ENCODE measurements at regions not wholly inside any gene's neighbourhood (a gene's known extent, or its start where the extent isn't known, plus 50 kb on each side); places are given as distances from the start of the nearest gene placed in this dataset.

DNA sequence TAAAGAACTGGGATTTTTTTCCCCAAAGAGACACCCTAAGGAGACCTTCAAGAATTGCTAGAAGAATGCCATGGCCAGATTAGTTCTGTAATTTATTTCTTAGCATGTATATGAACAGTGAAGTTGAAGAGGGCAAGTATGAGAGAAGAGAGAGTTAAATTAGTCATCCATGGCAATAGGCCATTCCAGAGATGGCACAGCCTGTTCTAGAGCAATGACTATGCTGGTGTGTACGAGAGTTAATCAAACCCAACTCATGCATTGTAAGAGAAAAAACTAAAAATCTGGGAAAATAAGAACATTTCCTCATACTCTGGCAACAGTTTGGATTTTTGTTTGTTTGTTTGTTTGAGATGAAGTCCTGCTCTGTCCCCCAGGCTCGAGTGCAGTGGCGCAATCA is 112.1 kb upstream of the PIK3C3 start:
- in situ Hi-C loops (cut with HindIII; ENCODE audit: low sequenced_read_pairs) = no loop called here

DNA sequence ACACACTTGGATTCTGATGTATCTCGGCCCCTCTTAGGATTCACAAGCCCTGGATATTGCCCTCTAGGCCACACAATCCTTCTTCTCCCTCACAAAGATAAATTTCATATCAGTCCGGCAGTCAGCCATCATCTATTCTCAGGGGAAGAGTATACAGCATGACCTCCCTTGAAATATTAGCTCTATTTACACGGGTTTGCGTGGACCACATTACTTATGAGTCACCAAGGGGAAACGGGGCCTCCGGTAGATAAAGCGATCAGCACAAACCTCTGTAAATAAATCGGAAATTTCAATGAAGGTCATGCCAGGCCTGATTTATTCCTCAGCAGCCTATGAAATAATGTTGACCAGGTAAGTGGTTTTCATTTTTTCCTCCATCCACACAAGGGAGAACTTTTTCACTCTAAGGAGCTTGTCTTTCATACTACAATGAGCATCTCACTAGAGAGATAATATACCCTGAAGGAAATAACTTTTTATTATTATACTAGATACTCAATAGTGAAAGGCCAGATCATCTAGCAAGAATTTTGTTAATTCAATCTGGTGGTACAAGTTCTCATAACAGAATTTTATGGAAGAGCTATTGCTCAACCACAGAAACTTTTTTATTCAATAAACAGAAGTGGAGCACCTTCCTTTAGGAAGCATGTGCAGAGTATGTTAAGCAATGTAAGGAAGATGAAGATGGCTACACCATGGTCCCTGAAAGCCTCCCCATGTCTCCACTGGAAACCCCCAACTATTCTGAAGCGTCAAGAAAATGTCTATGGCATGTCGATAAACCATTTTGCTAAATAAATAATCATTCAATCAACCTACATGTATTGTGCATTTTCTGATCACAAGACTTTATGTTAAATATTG is 125.2 kb upstream of the PIK3C3 start:
- in situ Hi-C loops (cut with HindIII; ENCODE audit: low sequenced_read_pairs) = no loop called here

DNA sequence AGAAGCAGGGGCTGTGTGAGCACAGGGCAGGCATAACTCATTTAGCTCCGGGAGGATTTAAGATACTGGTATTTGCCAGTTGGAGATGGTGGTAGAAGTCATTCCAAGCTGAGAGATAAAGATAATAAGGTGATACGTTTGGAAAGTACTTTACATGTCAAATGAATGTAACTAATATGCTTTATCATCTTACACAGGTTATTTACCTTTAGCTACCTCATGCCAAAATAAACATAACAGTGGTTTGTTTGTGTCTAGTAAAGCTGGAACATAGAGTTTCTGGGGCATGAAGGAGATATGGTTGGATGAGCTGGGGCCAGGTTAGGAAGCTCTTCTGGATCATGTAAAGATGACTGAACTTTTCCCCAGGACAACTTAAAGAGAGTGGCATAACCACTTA is 126.9 kb upstream of the PIK3C3 start:
- in situ Hi-C loops (cut with HindIII; ENCODE audit: low sequenced_read_pairs) = no loop called here

DNA sequence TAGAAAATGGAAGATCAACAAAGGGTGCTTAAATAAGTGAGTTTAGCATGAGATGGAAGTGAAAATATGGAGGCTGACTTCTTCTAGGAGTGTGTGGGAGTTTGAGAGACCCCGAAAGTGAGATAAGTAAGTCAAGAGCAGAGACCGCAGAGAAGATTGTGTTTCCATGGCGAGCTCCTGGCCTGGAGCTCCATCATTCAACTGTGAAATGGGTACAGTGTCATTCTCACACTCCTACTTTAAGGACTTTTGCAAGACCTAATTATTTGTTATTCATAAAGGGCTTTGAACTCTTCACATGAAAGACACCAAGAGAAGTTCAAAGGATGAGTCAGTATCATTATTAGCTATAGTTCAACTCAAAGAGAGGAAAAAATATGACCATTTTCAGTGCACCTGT is 134.2 kb upstream of the PIK3C3 start:
- in situ Hi-C loops (cut with HindIII; ENCODE audit: low sequenced_read_pairs) = no loop called here

DNA sequence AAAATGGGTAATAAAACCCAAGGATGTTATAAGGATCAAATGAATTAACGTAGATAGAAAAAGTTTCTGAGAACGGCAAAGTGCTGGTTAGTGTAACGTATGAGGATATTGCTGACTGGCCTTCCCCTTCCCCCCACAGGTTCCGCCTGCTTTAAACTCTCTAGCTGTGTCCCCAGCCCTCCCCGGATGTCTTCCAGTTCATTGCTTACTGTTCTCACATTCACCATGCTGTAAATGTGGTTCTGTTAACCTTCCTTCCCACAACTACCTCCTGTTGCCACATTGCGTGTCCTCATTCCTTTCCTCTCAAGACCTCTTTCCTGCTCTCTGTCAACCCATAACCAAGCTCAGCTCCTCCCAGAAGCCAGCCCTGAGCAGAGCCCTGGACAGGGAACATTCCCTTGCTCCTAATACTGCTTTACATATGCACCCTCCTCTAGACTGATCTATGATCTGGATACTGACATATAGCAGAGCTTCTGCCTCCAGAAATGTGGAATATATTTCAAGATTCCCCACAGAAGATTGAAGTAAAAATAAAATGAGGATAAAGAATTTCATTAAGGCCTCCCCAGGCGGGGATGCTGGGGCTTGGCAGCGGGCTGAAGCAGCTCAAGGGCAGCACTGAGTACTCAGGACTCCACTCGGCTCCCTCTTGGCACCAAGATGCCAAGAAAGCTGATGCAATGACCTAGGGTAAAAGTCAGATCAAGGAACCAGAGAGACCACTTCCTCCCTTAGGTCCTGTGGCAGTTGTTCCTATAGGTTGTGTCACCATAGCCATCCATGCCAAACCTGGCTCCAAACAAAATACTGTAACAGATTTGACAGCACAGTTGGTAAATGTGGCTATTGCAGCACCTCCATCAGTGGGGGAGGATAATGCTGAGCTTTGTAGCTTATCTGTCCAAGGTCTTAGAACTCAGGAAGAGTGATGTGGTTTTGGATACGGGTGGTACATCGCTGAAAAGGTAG is 136.4 kb upstream of the PIK3C3 start:
- in situ Hi-C loops (cut with HindIII; ENCODE audit: low sequenced_read_pairs) = no loop called here

DNA sequence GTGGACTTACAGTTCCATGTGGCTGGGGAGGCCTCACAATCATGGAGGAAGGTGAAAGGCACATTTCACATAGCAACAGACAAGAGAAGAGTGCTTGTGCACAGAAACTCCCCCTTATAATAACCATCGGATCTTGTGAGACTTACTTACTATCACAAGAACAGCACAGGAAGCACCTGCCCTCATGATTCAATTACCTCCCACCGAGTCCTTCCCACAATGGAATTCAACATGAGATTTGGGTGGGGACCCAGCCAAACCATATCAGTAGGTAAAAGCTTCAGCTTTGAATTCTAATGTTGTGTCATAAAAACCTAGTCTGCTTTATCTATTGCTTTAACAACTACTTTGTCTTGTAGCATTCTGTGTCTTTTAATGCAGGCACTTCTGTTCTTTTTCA is 140.4 kb upstream of the PIK3C3 start:
- in situ Hi-C loops (cut with HindIII; ENCODE audit: low sequenced_read_pairs) = no loop called here

DNA sequence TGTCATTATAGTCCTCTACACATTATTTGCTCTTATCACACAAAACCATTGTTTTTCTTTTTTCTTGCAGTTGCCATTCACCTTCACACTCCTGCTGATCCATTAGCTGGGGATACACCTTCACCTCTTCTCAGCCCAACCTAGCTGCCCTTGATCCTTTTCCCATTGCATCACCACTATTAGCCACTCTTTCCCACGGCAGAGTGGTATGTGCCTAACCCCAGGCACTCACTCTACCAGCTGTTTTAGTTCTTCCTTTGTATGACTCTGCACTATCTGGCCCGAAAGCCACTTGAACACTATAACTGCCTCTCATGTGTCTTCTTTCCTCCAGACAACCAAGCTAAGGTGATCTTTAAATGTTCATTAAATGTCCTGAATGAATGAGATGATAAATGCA is 145.4 kb upstream of the PIK3C3 start:
- in situ Hi-C loops (cut with HindIII; ENCODE audit: low sequenced_read_pairs) = no loop called here

GRCh38 chr18:41805341-41805740 is 149.7 kb upstream of the PIK3C3 start:
- in situ Hi-C loops (cut with HindIII; ENCODE audit: low sequenced_read_pairs) = no loop called here

GRCh38 chr18:41798879-41799278 is 156.2 kb upstream of the PIK3C3 start:
- in situ Hi-C loops (cut with HindIII; ENCODE audit: low sequenced_read_pairs) = no loop called here

GRCh38 chr18:41790687-41791086 is 164.3 kb upstream of the PIK3C3 start:
- in situ Hi-C loops (cut with HindIII; ENCODE audit: low sequenced_read_pairs) = no loop called here

GRCh38 chr18:41789001-41789400 is 166.0 kb upstream of the PIK3C3 start:
- in situ Hi-C loops (cut with HindIII; ENCODE audit: low sequenced_read_pairs) = no loop called here

DNA sequence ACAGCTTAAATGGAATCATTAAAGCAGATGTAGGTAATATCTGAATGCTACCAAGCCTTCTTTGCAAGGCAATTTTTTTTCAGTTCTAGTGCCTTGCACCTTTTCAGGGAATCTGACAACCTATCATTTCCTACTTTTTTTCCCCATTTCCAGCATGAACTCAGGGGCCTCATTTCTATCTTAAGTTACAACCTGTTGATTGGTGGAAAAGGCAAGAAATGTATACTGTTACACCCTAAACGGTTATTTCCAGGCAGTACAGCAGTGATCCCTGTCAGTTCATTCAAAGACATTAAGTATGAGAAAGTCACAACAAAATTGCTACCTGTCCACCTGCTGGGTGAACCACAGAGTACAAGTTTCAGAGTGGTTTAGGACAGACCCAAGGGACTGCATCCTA is 171.2 kb upstream of the PIK3C3 start:
- in situ Hi-C loops (cut with HindIII; ENCODE audit: low sequenced_read_pairs) = no loop called here

DNA sequence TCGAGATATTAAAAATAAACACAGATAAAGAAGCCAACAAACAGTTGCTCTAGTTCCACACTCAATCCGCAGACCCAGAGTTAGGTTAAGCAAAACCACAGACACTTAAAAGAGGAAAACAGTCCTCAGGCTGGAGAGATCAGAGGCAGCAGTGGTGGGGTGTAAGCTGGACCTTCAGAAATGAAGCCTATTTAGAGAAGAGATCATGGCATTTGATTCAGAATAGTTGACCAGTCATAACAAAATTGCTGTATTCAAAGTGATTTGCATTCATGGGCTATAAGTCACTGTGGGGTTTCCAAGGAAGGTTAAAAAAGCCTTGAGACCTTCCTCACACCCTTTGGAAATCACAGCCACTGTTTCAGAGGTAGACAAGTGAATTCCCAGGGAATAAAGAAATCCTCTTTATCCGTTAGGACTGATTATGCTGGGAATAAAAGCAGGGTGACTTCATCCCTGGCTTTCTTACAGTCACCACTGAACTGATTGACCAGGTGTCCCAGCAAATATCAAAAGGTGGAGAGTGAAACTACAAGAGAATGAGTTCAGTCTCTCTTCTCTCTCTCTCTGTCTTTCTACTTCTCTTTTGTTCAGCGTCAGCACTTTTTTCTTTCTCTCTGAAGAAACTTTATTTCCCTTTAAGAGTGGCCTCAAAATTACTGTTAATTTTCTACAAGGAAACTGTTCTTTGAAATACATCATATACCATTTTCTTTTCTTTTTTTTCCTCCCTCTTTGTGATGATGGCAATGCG is 171.8 kb upstream of the PIK3C3 start:
- in situ Hi-C loops (cut with HindIII; ENCODE audit: low sequenced_read_pairs) = no loop called here

GRCh38 chr18:41771973-41772372 is 183.1 kb upstream of the PIK3C3 start:
- in situ Hi-C loops (cut with HindIII; ENCODE audit: low sequenced_read_pairs) = no loop called here

DNA sequence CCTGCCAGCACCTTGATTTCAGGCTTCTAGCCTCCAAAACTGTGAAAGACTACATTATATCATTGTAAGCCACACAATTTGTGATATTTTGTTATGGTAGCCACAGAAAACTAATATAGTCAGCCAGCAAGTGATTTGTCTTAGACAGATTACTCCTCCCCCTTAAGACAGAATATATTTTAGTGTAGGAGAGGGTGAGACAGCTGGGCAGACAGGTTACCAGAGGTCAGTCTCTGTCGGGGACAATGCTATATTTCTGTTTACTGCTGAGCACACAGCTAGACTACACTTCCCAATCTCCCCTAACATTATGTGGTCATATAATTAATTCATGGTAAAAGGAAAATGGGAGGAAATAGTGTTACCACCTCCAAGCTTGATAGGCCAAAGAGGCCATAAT is 185.8 kb upstream of the PIK3C3 start:
- in situ Hi-C loops (cut with HindIII; ENCODE audit: low sequenced_read_pairs) = no loop called here

DNA sequence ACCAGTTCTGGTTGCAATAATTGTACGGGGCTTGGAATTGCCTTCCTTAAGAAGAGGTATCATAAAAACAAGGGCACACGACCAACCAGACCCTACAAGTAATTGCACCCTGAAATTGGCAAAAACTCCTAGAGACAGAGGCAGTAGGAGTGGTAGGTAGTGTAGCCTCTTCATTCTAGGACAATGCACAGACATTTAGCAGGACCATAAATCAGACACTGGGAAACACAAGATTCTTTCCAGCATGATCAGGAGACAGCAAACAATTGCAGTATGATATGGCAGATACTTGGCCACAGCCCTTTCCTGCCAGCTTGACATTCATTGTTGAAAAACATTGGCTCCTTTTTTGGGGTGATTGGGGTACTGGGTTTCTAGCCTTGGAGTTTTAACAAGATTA is 186.6 kb upstream of the PIK3C3 start:
- in situ Hi-C loops (cut with HindIII; ENCODE audit: low sequenced_read_pairs) = no loop called here

DNA sequence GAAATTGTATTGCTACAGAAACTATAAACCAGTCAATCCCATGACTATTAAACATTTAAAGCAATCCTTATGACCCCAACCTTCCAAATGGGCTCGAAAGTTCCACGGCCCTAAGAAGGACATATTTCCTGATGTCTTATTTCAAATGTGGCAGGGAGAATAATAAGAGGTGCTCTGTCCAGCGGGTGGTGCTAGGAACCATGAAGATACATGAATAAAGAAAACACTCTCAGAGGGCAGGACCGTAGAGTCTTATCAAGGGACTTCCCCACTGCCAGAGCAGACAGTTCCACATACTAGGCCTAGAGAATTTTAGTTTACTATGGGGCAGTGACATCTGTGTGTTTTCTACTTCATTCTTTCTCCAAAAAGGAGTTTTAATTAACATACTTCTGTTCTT is 187.1 kb upstream of the PIK3C3 start:
- in situ Hi-C loops (cut with HindIII; ENCODE audit: low sequenced_read_pairs) = no loop called here

DNA sequence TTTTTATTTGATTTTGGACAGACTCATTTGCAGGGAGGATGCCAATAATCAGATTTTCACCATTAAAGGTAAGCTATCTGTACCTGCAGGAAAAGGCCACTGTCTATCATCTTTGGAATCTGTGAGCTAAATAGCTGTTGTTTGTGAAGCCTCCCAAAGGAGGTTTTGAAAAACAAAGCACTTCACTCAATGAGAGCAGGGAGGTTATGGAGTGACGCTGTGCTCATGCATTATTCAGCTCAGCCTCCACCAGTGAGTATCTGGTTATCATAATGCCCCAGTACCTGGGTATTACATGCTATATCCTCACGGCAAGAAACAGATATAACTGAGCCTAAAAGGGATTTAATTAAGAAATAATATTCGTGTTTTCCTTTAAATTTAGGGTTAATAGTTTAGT is 189.6 kb upstream of the PIK3C3 start:
- in situ Hi-C loops (cut with HindIII; ENCODE audit: low sequenced_read_pairs) = no loop called here

GRCh38 chr18:41763361-41763760 is 191.7 kb upstream of the PIK3C3 start:
- in situ Hi-C loops (cut with HindIII; ENCODE audit: low sequenced_read_pairs) = no loop called here

- in situ Hi-C loops (cut with HindIII; ENCODE audit: low sequenced_read_pairs) = no loop called here
Measured at GRCh38 chr18:41761333-41762018, 193.6 kb upstream of the PIK3C3 start.

DNA sequence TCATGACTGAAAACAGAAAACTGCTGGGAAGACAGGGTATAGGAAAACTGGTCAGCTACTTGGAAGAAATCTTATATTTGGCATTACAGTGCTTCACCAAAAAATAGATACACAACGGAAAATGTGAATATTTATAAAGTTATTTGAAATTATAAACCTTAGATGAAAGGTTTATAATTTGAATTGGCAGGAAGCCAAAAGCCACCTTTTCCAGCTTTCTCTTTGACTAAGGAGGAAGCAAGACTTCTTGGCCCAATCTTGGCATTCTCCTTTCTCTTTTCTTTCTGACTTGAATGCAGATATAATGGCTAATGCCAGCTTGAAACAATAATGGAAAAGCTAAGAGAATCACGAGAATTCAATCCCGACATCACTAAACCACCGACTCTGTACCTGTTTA is 196.5 kb upstream of the PIK3C3 start:
- in situ Hi-C loops (cut with HindIII; ENCODE audit: low sequenced_read_pairs) = no loop called here

All from DLD1 (cell line).